ENCODE measurements at regions not wholly inside any gene's neighbourhood (a gene's known extent, or its start where the extent isn't known, plus 50 kb on each side); places are given as distances from the start of the nearest gene placed in this dataset.

GRCh38 chr18:46406539-46406932, 250.5 kb downstream of the LOXHD1 start:
- Histone ChIP-seq H3K4me2 (replicated peaks; ENCODE audit: low read depth, low read length, poor library complexity, severe bottlenecking) (no peak overlapping the region), H3K36me3 (replicated peaks in 1 of 2; ENCODE audit: control extremely low read depth in 1 of 2, control insufficient read depth in 1 of 2, extremely low read depth in 1 of 2, insufficient read depth in 2 of 2, low read length in 1 of 2) (no peaks in the 10 kb centered on the region), H3K4me1 (ENCODE audit: control insufficient read depth in 2 of 2, insufficient read depth in 2 of 2, low read length in 2 of 2) (no peaks in the 10 kb centered on the region), H3K27ac (ENCODE audit: low read length in 2 of 2) (no peak overlapping the region), H4K20me1 (ENCODE audit: control insufficient read depth, insufficient read depth, low read length, poor library complexity, severe bottlenecking) (no peaks in the 10 kb centered on the region), H3K9me3 (ENCODE audit: control extremely low read depth in 1 of 3, control insufficient read depth in 2 of 3, insufficient read depth in 1 of 3, low read length in 2 of 3) (peaks cover 0 to 2% (median 0%) of the 10 kb centered on the region in 3 donors), H2AFZ (ENCODE audit: insufficient read depth, low read depth, low read length, poor library complexity, severe bottlenecking) (no peak overlapping the region), H3K4me3 (ENCODE audit: control extremely low read depth in 1 of 5, extremely low read depth in 1 of 5, insufficient read depth in 1 of 5, low read depth in 2 of 5, low read length in 4 of 5) (no peak overlapping the region), H3K79me2 (ENCODE audit: control insufficient read depth, insufficient read depth, low read length) (no peaks in the 10 kb centered on the region), H3K9ac (ENCODE audit: low read length) (no peak overlapping the region), H3K27me3 (replicated peaks in 1 of 4; ENCODE audit: control extremely low read depth in 1 of 4, control insufficient read depth in 3 of 4, insufficient read depth in 4 of 4, low read length in 3 of 4) (no peaks in the 10 kb centered on the region)
- ATAC-seq (ENCODE audit: low read depth) (no peak), DNase-seq (no peak)
- ChIA-PET POLR2A (no interaction called here), CTCF (no interaction called here)
- Mint-ChIP-seq H3K4me3 (no peak overlapping the region), H3K27ac (no peak overlapping the region), H3K4me1 (no peaks in the 10 kb centered on the region), H3K9me3 (ENCODE audit: insufficient read depth) (no peaks in the 10 kb centered on the region), H3K27me3 (peaks cover 23% of the 10 kb centered on the region)
- intact Hi-C loops (cut with micrococcal nuclease), result no loop called here
- WGBS (ENCODE audit: insufficient coverage), result 78% methylated on average over 2 of the region's 4 CpGs
- TF ChIP-seq CTCF (IDR thresholded peaks at IDR 0.05) (no peak), EZH2 (IDR thresholded peaks at IDR 0.05; ENCODE audit: borderline replicate concordance, insufficient read depth, low read depth, low read length, poor library complexity, severe bottlenecking) (no peak)

- H3K27ac Mint-ChIP-seq, result no peak overlapping the region
- no peak overlapping the region for H3K27ac ChIP-seq (ENCODE audit: low read length in 2 of 2)
- H3K4me1 Mint-ChIP-seq, result no peaks in the 10 kb centered on the region
These were observed 249.4 kb downstream of the LOXHD1 start for GRCh38 chr18:46407486-46408166.

More at GRCh38 chr18:46407486-46408166, 249.4 kb downstream of the LOXHD1 start:
- DNase-seq (no peak), ATAC-seq (ENCODE audit: low read depth) (no peak)
- Histone ChIP-seq H3K4me3 (ENCODE audit: control extremely low read depth in 1 of 5, extremely low read depth in 1 of 5, insufficient read depth in 1 of 5, low read depth in 2 of 5, low read length in 4 of 5) (no peak overlapping the region), H4K20me1 (ENCODE audit: control insufficient read depth, insufficient read depth, low read length, poor library complexity, severe bottlenecking) (no peaks in the 10 kb centered on the region), H3K27me3 (replicated peaks in 1 of 4; ENCODE audit: control extremely low read depth in 1 of 4, control insufficient read depth in 3 of 4, insufficient read depth in 4 of 4, low read length in 3 of 4) (no peaks in the 10 kb centered on the region), H3K36me3 (replicated peaks in 1 of 2; ENCODE audit: control extremely low read depth in 1 of 2, control insufficient read depth in 1 of 2, extremely low read depth in 1 of 2, insufficient read depth in 2 of 2, low read length in 1 of 2) (no peaks in the 10 kb centered on the region), H3K79me2 (ENCODE audit: control insufficient read depth, insufficient read depth, low read length) (no peaks in the 10 kb centered on the region), H3K9me3 (ENCODE audit: control extremely low read depth in 1 of 3, control insufficient read depth in 2 of 3, insufficient read depth in 1 of 3, low read length in 2 of 3) (peaks cover 0 to 2% (median 0%) of the 10 kb centered on the region in 3 donors), H2AFZ (ENCODE audit: insufficient read depth, low read depth, low read length, poor library complexity, severe bottlenecking) (no peak overlapping the region), H3K4me1 (ENCODE audit: control insufficient read depth in 2 of 2, insufficient read depth in 2 of 2, low read length in 2 of 2) (no peaks in the 10 kb centered on the region), H3K4me2 (replicated peaks; ENCODE audit: low read depth, low read length, poor library complexity, severe bottlenecking) (no peak overlapping the region), H3K9ac (ENCODE audit: low read length) (no peak overlapping the region)
- 83% methylated on average over 2 of the region's 6 CpGs for WGBS (ENCODE audit: insufficient coverage)
- POLR2A ChIA-PET, result no interaction called here
- Mint-ChIP-seq H3K4me3 (no peak overlapping the region), H3K9me3 (ENCODE audit: insufficient read depth) (no peaks in the 10 kb centered on the region), H3K27me3 (peaks cover 22% of the 10 kb centered on the region)
- CTCF ChIA-PET, result no interaction called here
- TF ChIP-seq CTCF (IDR thresholded peaks at IDR 0.05) (no peak), EZH2 (IDR thresholded peaks at IDR 0.05; ENCODE audit: borderline replicate concordance, insufficient read depth, low read depth, low read length, poor library complexity, severe bottlenecking) (no peak)
- intact Hi-C loops (cut with micrococcal nuclease), result no loop called here

Measured in B cell (primary cell).